ENCODE measurements at regions not wholly inside any gene's neighbourhood (a gene's known extent, or its start where the extent isn't known, plus 50 kb on each side); places are given as distances from the start of the nearest gene placed in this dataset.
A peak's percentile ranks its signal among the peaks of the same experiment; 100 is the strongest.

DNA sequence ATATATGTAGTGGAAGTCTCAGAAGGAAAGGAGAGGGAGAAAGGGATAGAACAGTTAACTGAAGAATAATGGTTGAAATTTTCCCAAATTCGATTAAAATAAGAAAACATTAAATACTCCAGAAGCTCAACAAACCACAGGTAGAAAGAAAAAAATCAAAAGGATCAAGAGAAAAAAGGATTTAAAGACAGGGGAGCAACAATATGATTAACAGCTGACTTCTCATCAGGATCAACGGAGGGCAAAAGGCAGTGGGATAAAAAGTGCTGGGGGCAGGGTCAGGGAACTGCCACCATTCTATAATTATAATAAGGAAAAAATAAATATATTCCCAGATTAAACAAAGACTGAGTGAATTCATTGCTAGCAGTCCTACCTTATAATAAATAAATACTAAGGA is 55.3 kb downstream of the CDKN2C start:
- Histone ChIP-seq H3K27me3 (no peaks in the 10 kb centered on the region), H3K9me3 (no peaks in the 10 kb centered on the region), H3K4me3 (no peak overlapping the region), H3K36me3 (no peaks in the 10 kb centered on the region), H3K4me1 (no peaks in the 10 kb centered on the region), H3K27ac (no peak overlapping the region)
- intact Hi-C loops (cut with DNase I) = no loop called here
- TF ChIP-seq, protein P1, sequence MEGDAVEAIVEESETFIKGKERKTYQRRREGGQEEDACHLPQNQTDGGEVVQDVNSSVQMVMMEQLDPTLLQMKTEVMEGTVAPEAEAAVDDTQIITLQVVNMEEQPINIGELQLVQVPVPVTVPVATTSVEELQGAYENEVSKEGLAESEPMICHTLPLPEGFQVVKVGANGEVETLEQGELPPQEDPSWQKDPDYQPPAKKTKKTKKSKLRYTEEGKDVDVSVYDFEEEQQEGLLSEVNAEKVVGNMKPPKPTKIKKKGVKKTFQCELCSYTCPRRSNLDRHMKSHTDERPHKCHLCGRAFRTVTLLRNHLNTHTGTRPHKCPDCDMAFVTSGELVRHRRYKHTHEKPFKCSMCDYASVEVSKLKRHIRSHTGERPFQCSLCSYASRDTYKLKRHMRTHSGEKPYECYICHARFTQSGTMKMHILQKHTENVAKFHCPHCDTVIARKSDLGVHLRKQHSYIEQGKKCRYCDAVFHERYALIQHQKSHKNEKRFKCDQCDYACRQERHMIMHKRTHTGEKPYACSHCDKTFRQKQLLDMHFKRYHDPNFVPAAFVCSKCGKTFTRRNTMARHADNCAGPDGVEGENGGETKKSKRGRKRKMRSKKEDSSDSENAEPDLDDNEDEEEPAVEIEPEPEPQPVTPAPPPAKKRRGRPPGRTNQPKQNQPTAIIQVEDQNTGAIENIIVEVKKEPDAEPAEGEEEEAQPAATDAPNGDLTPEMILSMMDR (IDR thresholded peaks at IDR 0.05) = no peak
- no peak for TF ChIP-seq POLR2A (IDR thresholded peaks at IDR 0.05)
- 38 to 56% methylated on average over 2 of the region's 2 CpGs for WGBS, 2 donors
- no peak for DNase-seq

DNA sequence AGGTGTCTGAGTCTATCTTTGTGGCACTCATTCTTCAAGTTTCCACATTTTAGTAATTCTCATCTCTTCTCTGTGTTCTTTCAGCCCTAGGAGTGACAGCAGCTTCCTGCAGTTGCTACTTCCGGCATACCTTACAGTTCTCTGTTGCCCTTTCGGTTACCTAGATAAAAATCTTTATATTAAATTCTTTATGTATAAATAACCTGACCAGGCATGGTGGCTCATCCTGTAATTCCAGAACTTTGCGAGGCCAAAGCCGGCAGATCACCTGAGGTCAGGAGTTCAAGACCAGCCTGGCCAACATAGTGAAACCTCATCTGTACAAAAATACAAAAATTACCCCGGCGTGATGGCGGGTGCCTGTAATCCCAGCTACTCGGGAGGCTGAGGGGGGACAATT is 62.9 kb downstream of the CDKN2C start:
- H3K36me3 ChIP-seq = no peaks in the 10 kb centered on the region
- H3K4me1 ChIP-seq = no peaks in the 10 kb centered on the region
- intact Hi-C loops (cut with DNase I) = no loop called here
- DNase-seq = no peak
- no peak overlapping the region for H3K27ac ChIP-seq
- no peaks in the 10 kb centered on the region for H3K9me3 ChIP-seq
- TF ChIP-seq POLR2A (IDR thresholded peaks at IDR 0.05) = no peak
- TF ChIP-seq, protein P1 (IDR thresholded peaks at IDR 0.05) = no peak
- WGBS, 2 donors = 81 to 88% methylated on average over 8 of the region's 8 CpGs
- peaks cover 0 to 5% (median 0%) of the 10 kb centered on the region in 4 donors for H3K27me3 ChIP-seq
- H3K4me3 ChIP-seq = no peak overlapping the region

DNA sequence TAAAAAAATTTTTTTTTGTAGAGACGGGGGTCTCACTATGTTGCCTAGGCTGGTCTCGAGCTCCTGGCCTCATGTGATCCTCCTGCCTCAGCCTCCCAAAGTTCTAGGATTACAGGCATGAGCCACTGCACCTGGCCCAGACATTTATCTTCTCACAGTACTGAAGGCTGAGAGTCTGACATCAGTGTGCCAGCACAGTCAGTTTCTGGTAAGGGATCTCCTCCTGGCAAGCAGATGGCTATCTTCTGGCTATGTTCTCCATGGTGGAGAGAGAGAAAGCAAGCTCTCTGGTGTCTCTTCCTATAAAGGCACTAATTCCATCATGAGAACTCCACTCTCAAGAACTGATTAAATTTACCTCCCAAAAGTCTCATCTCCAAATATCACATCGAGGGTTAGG is 57.8 kb upstream of the C1orf185 start:
- Histone ChIP-seq H3K4me1 (no peaks in the 10 kb centered on the region), H3K27me3 (no peaks in the 10 kb centered on the region), H3K4me3 (no peak overlapping the region), H3K27ac (no peak overlapping the region), H3K36me3 (no peaks in the 10 kb centered on the region), H3K9me3 (peaks cover 0 to 3% (median 0%) of the 10 kb centered on the region in 3 donors)
- no peak for DNase-seq
- intact Hi-C loops (cut with DNase I) = no loop called here
- 54 to 67% methylated on average over 3 of the region's 3 CpGs for WGBS, 2 donors
- TF ChIP-seq, protein P1 (IDR thresholded peaks at IDR 0.05) = no peak
- no peak for TF ChIP-seq POLR2A (IDR thresholded peaks at IDR 0.05)

DNA sequence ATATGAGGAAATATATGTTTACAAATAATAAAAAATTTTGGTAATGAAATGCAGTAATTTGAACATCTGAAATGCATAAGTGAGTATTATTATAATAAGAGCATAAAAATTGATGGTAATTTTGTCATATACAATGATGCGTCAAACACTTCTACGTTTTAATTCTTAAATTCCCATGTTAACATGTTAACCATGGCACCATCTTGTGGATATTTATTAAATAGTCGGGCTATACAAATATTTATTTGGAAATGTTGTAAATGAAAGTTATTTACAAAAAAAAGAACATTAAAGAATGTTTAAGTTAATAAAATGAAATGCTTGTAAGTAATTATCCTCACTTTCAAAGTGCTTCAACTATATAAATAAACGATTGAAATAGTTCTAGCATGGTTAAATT is 57.2 kb upstream of the C1orf185 start:
- Histone ChIP-seq H3K9me3 (no peaks in the 10 kb centered on the region), H3K27ac (no peak overlapping the region), H3K27me3 (no peaks in the 10 kb centered on the region), H3K4me1 (no peaks in the 10 kb centered on the region), H3K4me3 (no peak overlapping the region), H3K36me3 (no peaks in the 10 kb centered on the region)
- TF ChIP-seq POLR2A (IDR thresholded peaks at IDR 0.05) = no peak
- TF ChIP-seq, protein P1 (IDR thresholded peaks at IDR 0.05) = peak in 2 of 6 experiments; percentile 11 to 42
- 33 to 36% methylated on average over 4 of the region's 4 CpGs for WGBS, 2 donors
- DNase-seq = no peak
- intact Hi-C loops (cut with DNase I) = no loop called here

DNA sequence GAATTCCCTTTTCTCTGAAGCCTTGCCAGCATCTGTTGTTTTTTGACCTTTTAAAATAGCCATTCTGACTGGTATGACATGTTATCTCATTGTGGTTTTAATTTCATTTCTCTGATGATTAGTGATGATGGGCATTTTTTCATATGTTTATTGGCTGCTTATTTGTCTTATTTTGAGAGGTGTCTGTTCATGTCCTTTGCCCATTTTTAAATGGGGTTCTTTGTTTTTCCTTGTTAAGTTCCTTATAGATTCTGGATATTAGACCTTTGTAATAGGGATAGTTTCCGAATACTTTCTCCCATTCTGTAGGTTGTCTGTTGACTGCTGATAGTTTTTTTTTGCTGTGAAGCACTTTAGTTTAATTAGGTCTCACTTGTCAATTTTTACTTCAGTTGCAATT is 54.0 kb upstream of the C1orf185 start:
- no peak for DNase-seq
- Histone ChIP-seq H3K27me3 (peaks cover 0 to 3% (median 0%) of the 10 kb centered on the region in 4 donors), H3K36me3 (no peaks in the 10 kb centered on the region), H3K27ac (no peak overlapping the region), H3K4me1 (no peaks in the 10 kb centered on the region), H3K4me3 (no peak overlapping the region), H3K9me3 (no peaks in the 10 kb centered on the region)
- TF ChIP-seq, protein P1 (IDR thresholded peaks at IDR 0.05) = no peak
- no peak for TF ChIP-seq POLR2A (IDR thresholded peaks at IDR 0.05)
- intact Hi-C loops (cut with DNase I) = no loop called here
- 100% methylated on average over 1 of the region's 1 CpG for WGBS, 2 donors

Data from esophagus squamous epithelium (tissue), 5 donors.